ENCODE measurements at regions not wholly inside any gene's neighbourhood (a gene's known extent, or its start where the extent isn't known, plus 50 kb on each side); places are given as distances from the start of the nearest gene placed in this dataset.

GRCh38 chr3:117774130-117774529, 1064.6 kb downstream of the TUSC7 start:
- Histone ChIP-seq H3K9me3 (ENCODE audit: control insufficient read depth in 2 of 2, low read length in 2 of 2) (no peaks in the 10 kb centered on the region), H3K4me1 (ENCODE audit: control insufficient read depth, insufficient read depth, low read length) (no peaks in the 10 kb centered on the region), H3K9ac (ENCODE audit: low read length in 2 of 2) (no peak overlapping the region), H3K27me3 (ENCODE audit: control insufficient read depth in 1 of 2, insufficient read depth in 2 of 2, low read length in 2 of 2) (no peaks in the 10 kb centered on the region), H3K4me3 (ENCODE audit: low read length in 2 of 2) (no peak overlapping the region), H3K36me3 (ENCODE audit: control insufficient read depth in 2 of 2, insufficient read depth in 2 of 2, low read length in 2 of 2) (no peaks in the 10 kb centered on the region), H3K27ac (ENCODE audit: low read length) (no peak overlapping the region)

GRCh38 chr3:117786349-117786748, 1076.8 kb downstream of the TUSC7 start:
- no peaks in the 10 kb centered on the region for H3K36me3 ChIP-seq (ENCODE audit: control insufficient read depth in 2 of 2, insufficient read depth in 2 of 2, low read length in 2 of 2)
- no peak overlapping the region for H3K9ac ChIP-seq (ENCODE audit: low read length in 2 of 2)
- H3K27me3 ChIP-seq (ENCODE audit: control insufficient read depth in 1 of 2, insufficient read depth in 2 of 2, low read length in 2 of 2): no peaks in the 10 kb centered on the region
- no peaks in the 10 kb centered on the region for H3K4me1 ChIP-seq (ENCODE audit: control insufficient read depth, insufficient read depth, low read length)
- H3K4me3 ChIP-seq (ENCODE audit: low read length in 2 of 2): no peak overlapping the region
- H3K9me3 ChIP-seq (ENCODE audit: control insufficient read depth in 2 of 2, low read length in 2 of 2): no peaks in the 10 kb centered on the region
- no peak overlapping the region for H3K27ac ChIP-seq (ENCODE audit: low read length)

- Histone ChIP-seq H3K9me3 (ENCODE audit: control insufficient read depth in 2 of 2, low read length in 2 of 2) (no peaks in the 10 kb centered on the region), H3K4me1 (ENCODE audit: control insufficient read depth, insufficient read depth, low read length) (no peaks in the 10 kb centered on the region), H3K27me3 (ENCODE audit: control insufficient read depth in 1 of 2, insufficient read depth in 2 of 2, low read length in 2 of 2) (no peaks in the 10 kb centered on the region), H3K36me3 (ENCODE audit: control insufficient read depth in 2 of 2, insufficient read depth in 2 of 2, low read length in 2 of 2) (no peaks in the 10 kb centered on the region), H3K9ac (ENCODE audit: low read length in 2 of 2) (no peak overlapping the region), H3K27ac (ENCODE audit: low read length) (no peak overlapping the region), H3K4me3 (ENCODE audit: low read length in 2 of 2) (no peak overlapping the region)
These were observed 1078.5 kb downstream of the TUSC7 start for GRCh38 chr3:117788061-117788460.

- no peaks in the 10 kb centered on the region for H3K4me1 ChIP-seq (ENCODE audit: control insufficient read depth, insufficient read depth, low read length)
- no peaks in the 10 kb centered on the region for H3K27me3 ChIP-seq (ENCODE audit: control insufficient read depth in 1 of 2, insufficient read depth in 2 of 2, low read length in 2 of 2)
- no peaks in the 10 kb centered on the region for H3K36me3 ChIP-seq (ENCODE audit: control insufficient read depth in 2 of 2, insufficient read depth in 2 of 2, low read length in 2 of 2)
- H3K4me3 ChIP-seq (ENCODE audit: low read length in 2 of 2): no peak overlapping the region
- H3K9ac ChIP-seq (ENCODE audit: low read length in 2 of 2): no peak overlapping the region
- H3K9me3 ChIP-seq (ENCODE audit: control insufficient read depth in 2 of 2, low read length in 2 of 2): no peaks in the 10 kb centered on the region
- H3K27ac ChIP-seq (ENCODE audit: low read length): no peak overlapping the region
These were observed 1078.9 kb downstream of the TUSC7 start for GRCh38 chr3:117788506-117788905.

- Histone ChIP-seq H3K36me3 (ENCODE audit: control insufficient read depth in 2 of 2, insufficient read depth in 2 of 2, low read length in 2 of 2) (no peaks in the 10 kb centered on the region), H3K27me3 (ENCODE audit: control insufficient read depth in 1 of 2, insufficient read depth in 2 of 2, low read length in 2 of 2) (no peaks in the 10 kb centered on the region), H3K4me3 (ENCODE audit: low read length in 2 of 2) (no peak overlapping the region), H3K27ac (ENCODE audit: low read length) (no peak overlapping the region), H3K4me1 (ENCODE audit: control insufficient read depth, insufficient read depth, low read length) (no peaks in the 10 kb centered on the region), H3K9me3 (ENCODE audit: control insufficient read depth in 2 of 2, low read length in 2 of 2) (no peaks in the 10 kb centered on the region), H3K9ac (ENCODE audit: low read length in 2 of 2) (no peak overlapping the region)
These were observed 1080.8 kb downstream of the TUSC7 start for GRCh38 chr3:117790235-117790987.

- Histone ChIP-seq H3K27ac (ENCODE audit: low read length) (no peak overlapping the region), H3K4me1 (ENCODE audit: control insufficient read depth, insufficient read depth, low read length) (no peaks in the 10 kb centered on the region), H3K9ac (ENCODE audit: low read length in 2 of 2) (no peak overlapping the region), H3K36me3 (ENCODE audit: control insufficient read depth in 2 of 2, insufficient read depth in 2 of 2, low read length in 2 of 2) (no peaks in the 10 kb centered on the region), H3K27me3 (ENCODE audit: control insufficient read depth in 1 of 2, insufficient read depth in 2 of 2, low read length in 2 of 2) (no peaks in the 10 kb centered on the region), H3K4me3 (ENCODE audit: low read length in 2 of 2) (no peak overlapping the region), H3K9me3 (ENCODE audit: control insufficient read depth in 2 of 2, low read length in 2 of 2) (no peaks in the 10 kb centered on the region)
These were observed 1084.2 kb downstream of the TUSC7 start for GRCh38 chr3:117793622-117794265.

GRCh38 chr3:117798221-117798620, 1088.6 kb downstream of the TUSC7 start:
- H3K4me3 ChIP-seq (ENCODE audit: low read length in 2 of 2): no peak overlapping the region
- no peak overlapping the region for H3K27ac ChIP-seq (ENCODE audit: low read length)
- H3K27me3 ChIP-seq (ENCODE audit: control insufficient read depth in 1 of 2, insufficient read depth in 2 of 2, low read length in 2 of 2): no peaks in the 10 kb centered on the region
- H3K9me3 ChIP-seq (ENCODE audit: control insufficient read depth in 2 of 2, low read length in 2 of 2): no peaks in the 10 kb centered on the region
- no peaks in the 10 kb centered on the region for H3K4me1 ChIP-seq (ENCODE audit: control insufficient read depth, insufficient read depth, low read length)
- H3K36me3 ChIP-seq (ENCODE audit: control insufficient read depth in 2 of 2, insufficient read depth in 2 of 2, low read length in 2 of 2): no peaks in the 10 kb centered on the region
- no peak overlapping the region for H3K9ac ChIP-seq (ENCODE audit: low read length in 2 of 2)

GRCh38 chr3:117798687-117799386, 1089.3 kb downstream of the TUSC7 start:
- Histone ChIP-seq H3K4me1 (ENCODE audit: control insufficient read depth, insufficient read depth, low read length) (no peaks in the 10 kb centered on the region), H3K4me3 (ENCODE audit: low read length in 2 of 2) (no peak overlapping the region), H3K36me3 (ENCODE audit: control insufficient read depth in 2 of 2, insufficient read depth in 2 of 2, low read length in 2 of 2) (no peaks in the 10 kb centered on the region), H3K27ac (ENCODE audit: low read length) (no peak overlapping the region), H3K9me3 (ENCODE audit: control insufficient read depth in 2 of 2, low read length in 2 of 2) (no peaks in the 10 kb centered on the region), H3K9ac (ENCODE audit: low read length in 2 of 2) (no peak overlapping the region), H3K27me3 (ENCODE audit: control insufficient read depth in 1 of 2, insufficient read depth in 2 of 2, low read length in 2 of 2) (no peaks in the 10 kb centered on the region)

- no peak overlapping the region for H3K27ac ChIP-seq (ENCODE audit: low read length)
- no peaks in the 10 kb centered on the region for H3K4me1 ChIP-seq (ENCODE audit: control insufficient read depth, insufficient read depth, low read length)
- no peak overlapping the region for H3K9ac ChIP-seq (ENCODE audit: low read length in 2 of 2)
- no peak overlapping the region for H3K4me3 ChIP-seq (ENCODE audit: low read length in 2 of 2)
- H3K9me3 ChIP-seq (ENCODE audit: control insufficient read depth in 2 of 2, low read length in 2 of 2): no peaks in the 10 kb centered on the region
- no peaks in the 10 kb centered on the region for H3K27me3 ChIP-seq (ENCODE audit: control insufficient read depth in 1 of 2, insufficient read depth in 2 of 2, low read length in 2 of 2)
- H3K36me3 ChIP-seq (ENCODE audit: control insufficient read depth in 2 of 2, insufficient read depth in 2 of 2, low read length in 2 of 2): no peaks in the 10 kb centered on the region
These were observed 1089.8 kb downstream of the TUSC7 start for GRCh38 chr3:117799387-117799735.

- H3K27ac ChIP-seq (ENCODE audit: low read length): no peak overlapping the region
- H3K9me3 ChIP-seq (ENCODE audit: control insufficient read depth in 2 of 2, low read length in 2 of 2): no peaks in the 10 kb centered on the region
- H3K36me3 ChIP-seq (ENCODE audit: control insufficient read depth in 2 of 2, insufficient read depth in 2 of 2, low read length in 2 of 2): no peaks in the 10 kb centered on the region
- H3K4me1 ChIP-seq (ENCODE audit: control insufficient read depth, insufficient read depth, low read length): no peaks in the 10 kb centered on the region
- H3K9ac ChIP-seq (ENCODE audit: low read length in 2 of 2): no peak overlapping the region
- no peak overlapping the region for H3K4me3 ChIP-seq (ENCODE audit: low read length in 2 of 2)
- no peaks in the 10 kb centered on the region for H3K27me3 ChIP-seq (ENCODE audit: control insufficient read depth in 1 of 2, insufficient read depth in 2 of 2, low read length in 2 of 2)
These were observed 1092.3 kb downstream of the TUSC7 start for GRCh38 chr3:117801912-117802239.
